Stimulated activated naive CD8-positive, alpha-beta T cell treated with anti-CD3 and anti-CD28 coated beads, Interleukin-15, Interleukin-2, amounts not matched to agents 100 U/mL and 50 U/mL, for 24 hours (primary cell): ENCODE measurements at regions not wholly inside any gene's neighbourhood (a gene's known extent, or its start where the extent isn't known, plus 50 kb on each side); places are given as distances from the start of the nearest gene placed in this dataset.
"Not testable (repeated sequence)": the region's sequence is repeated elsewhere in the genome, so short reads cannot be mapped to it uniquely, and the experiment has no call there.

Experiments used
- ATAC-seq: fragments of 150-1000 bp; cut with Tn5 transposase; one replicate; pipeline ENCODE4 v1.10.0; 2021
- DNase-seq: peaks from one replicate; pipeline ENCODE4 v3.0.0; 2021

- DNase-seq: no peak
- no peak for ATAC-seq
Measured at GRCh38 chr3:28575746-28576613, 227.4 kb upstream of the AZI2 start.

DNA sequence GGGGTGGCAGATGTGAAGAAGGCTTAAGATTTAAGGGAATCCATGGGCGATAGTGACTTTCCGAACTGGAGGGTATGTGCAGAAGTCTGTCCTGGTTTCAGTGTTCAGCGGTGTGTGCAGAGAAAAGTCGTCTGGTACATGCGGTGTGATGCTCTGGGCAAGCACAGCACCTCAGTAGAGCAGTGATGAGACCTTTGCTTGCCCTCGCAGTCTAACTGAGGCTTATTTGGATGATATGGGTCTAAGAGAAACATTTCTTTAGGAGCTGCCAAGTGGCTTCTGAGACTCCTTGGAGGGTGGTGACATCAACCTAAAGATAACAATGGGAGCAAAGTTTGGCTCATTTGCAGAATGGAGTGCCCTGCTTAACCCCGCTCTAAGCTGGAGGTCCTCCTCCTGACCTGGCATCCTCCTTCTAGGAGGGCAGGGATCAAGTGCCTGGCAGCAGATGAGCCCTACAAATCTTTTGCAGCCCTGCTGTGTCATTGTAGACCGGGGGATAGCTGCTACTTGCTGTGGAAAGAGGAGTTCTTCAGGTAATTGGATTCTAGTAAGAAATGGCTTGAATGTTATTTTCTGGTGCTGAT lies 228.1 kb upstream of the AZI2 start:
- ATAC-seq: no peak
- DNase-seq: no peak

- ATAC-seq (no peak), DNase-seq (no peak)
Measured at GRCh38 chr3:28577941-28578500, 229.4 kb upstream of the AZI2 start.

- DNase-seq (no peak), ATAC-seq (no peak)
Measured at GRCh38 chr3:28586325-28586724, 237.7 kb upstream of the AZI2 start.

DNA sequence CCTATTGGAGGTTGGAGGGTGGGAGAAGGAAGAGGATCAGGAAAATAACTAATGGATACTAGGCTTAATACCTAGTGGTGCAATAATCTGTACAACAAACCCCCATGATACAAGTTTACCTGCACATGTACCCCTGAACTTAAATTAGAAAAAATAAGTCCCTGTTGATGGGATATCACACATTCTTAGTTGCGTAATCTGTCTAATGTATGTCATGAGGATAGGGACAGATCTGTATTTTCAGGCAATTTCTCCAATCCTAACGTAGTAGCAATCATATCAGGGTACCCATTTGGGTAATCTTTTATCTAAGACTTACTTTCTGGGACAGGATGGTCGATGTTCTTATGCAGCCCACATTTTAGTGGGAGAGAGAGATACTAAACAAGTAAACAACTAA lies 239.1 kb upstream of the AZI2 start:
- DNase-seq (no peak), ATAC-seq (no peak)

- ATAC-seq: no peak
Measured at GRCh38 chr3:28590216-28590615, 241.6 kb upstream of the AZI2 start.

DNA sequence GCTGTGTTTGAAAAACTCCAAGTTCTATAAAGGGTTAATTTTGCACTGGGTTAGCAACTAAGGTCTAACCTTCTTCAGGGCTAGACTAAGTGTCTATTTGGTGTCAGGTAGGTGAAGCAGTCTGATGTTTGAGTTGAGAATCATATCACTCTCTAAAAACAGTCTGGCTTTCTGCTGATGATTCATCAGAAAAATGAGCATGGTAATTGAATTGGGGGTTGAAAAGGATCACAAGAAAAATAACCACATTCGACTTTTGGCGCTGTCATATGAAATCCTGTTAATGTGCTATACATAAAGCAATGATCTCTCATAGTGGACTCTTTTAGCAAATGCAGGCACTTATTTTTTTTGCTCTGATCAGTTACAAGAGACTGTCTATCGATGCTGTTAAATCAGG lies 242.2 kb upstream of the AZI2 start:
- ATAC-seq (no peak), DNase-seq (no peak)

More at GRCh38 chr3:28590216-28590615, 241.6 kb upstream of the AZI2 start:
- no peak for DNase-seq

GRCh38 chr3:28595372-28595771 lies 246.7 kb upstream of the AZI2 start:
- DNase-seq (no peak), ATAC-seq (no peak)

DNA sequence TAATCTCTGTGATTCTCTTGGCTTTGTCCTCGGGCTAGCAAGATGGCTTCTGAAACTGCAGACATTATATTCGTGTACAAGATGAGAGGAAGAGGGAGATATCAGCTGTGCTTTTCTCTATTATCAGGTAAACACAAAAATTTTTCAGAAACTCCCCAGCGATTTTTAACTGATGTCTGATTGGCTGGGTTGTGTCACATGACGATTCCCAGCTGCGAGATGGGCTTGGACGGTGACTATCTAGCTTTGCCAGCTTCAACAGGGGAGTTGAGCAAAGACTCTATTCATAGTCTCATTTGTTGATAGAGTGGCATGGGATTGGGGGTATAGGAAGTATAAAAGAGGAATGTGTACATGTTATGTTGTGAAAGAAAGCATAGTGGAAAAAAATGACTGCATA lies 248.8 kb upstream of the AZI2 start:
- ATAC-seq: no peak
- no peak for DNase-seq

DNA sequence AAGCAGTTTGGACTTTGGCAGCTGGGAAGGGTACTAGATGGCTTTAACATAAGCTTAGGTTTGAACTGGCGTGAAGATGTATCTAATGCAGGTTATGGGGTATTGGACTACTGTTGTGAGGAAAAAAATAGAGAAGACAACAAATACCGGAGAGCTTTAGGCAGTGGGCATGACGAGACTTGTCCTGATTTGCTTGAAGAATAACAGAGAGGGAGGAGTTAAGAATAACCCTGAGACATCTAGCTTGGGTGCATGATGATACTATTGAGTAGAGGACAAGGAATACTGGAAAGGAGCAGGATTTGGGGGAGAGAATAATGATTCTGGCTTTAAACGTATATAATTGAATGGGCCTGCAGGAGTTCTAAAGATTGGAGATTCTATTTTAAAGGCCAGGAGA lies 249.5 kb upstream of the AZI2 start:
- no peak for DNase-seq
- no peak for ATAC-seq

GRCh38 chr3:28601291-28601690 lies 252.7 kb upstream of the AZI2 start:
- ATAC-seq: no peak
- no peak for DNase-seq

DNA sequence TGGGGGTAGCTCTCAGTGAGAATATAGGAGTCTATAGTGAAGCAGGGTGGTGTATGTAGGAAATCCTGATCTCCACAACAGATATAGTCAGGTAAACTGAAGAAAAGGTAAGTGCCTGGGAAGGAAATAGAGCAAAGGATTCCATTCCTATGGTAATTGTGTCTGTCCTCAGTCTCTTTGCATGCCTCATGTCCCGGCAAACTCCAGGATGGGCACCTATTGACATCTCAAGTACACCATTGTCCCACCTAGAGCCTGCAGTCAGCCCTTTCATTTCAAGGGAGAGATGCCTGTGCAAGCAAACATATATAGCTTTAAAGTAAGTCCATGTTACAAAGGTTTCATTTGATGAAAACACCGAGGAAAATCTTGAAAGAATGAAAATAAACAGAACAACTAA lies 257.7 kb upstream of the AZI2 start:
- no peak for DNase-seq
- ATAC-seq: no peak

- DNase-seq: no peak
- ATAC-seq: no peak
Measured at GRCh38 chr3:28612232-28612631, 263.6 kb upstream of the AZI2 start.

DNA sequence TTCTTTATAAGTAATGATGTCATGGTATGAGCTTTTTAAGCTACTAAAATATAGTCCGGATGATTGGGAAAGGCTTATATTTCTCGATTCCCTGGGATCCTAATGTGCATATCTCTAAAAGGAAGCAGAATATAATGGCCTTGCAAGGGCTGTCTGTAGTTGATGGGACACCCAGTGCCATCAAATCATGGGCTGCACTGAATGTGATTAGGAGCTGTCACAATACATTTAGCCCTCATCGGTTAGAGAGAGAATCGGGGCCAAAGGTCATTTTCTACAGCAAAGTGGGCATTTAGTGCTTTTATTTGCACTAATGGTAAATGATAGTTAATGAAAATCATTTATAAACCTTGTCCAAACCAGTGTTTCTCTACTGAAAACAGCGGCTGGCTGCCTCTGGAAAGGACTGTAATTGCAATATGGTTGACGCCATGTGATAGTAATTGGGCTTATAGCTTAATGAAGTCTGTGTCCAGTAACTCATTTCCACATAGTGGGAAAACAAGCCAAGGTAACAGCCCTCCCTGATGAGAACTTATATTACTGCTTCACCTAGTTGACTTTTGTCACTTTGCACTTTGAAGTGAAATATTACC lies 265.0 kb upstream of the AZI2 start:
- ATAC-seq: no peak

DNA sequence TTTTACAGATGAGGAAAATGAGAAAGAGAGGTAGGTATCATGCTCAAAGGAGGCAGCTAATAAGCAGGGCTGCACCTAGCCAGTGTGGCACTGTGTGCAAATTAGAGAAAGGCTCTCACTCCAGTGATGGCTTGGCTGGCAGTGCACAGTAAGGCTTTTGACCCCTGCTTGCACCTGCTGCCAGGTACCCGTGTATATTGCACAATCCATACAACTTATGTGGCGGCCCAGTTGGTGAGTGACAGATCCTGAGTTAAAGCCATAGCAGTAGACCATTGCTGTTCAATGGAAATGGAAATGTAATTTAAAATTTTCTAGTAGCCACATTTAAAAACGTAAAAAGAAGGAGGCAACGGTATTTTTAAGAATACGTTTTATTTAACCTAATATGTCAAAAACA lies 266.4 kb upstream of the AZI2 start:
- no peak for DNase-seq
- ATAC-seq: no peak

More for the DNA sequence above, 265.0 kb upstream of the AZI2 start:
- DNase-seq: no peak

- DNase-seq: no peak
- ATAC-seq: no peak
Measured at GRCh38 chr3:28615971-28616370, 267.3 kb upstream of the AZI2 start.

DNA sequence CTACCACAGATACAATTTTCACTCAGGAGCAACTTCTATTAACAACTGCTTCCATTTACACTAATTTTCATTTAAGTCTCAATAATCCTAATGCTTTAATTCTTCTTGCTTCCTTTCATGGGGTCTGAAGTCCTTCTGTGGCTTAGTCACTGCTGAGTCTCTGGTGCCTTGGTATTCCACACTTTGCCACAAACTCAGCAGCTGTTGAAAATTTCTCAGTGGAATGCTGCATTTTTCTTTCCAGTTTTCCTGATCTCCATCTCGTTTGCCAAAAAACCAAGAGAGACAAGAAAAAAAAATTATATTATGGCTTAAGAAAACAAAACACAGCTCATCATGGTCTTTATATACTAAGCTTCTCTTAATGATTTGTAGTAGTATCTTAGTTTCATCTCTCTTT lies 269.2 kb upstream of the AZI2 start:
- ATAC-seq (no peak), DNase-seq (no peak)

DNA sequence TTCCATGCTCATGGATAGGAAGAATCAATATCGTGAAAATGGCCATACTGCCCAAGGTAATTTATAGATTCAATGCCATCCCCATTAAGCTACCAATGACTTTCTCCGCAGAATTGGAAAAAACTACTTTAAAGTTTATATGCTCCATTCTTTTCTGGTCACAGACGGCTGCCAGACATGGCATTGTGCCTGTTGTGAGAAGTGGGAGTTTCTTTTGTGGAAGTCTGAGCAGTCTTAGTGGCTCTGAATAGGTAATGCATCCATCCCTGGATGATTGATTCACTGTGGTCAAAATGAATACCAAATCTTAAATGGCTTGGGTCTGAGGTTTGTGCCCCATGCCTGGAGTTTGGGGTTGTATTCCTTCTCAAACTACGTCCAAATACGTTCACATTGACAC lies 274.5 kb upstream of the AZI2 start:
- no peak for ATAC-seq

GRCh38 chr3:28624084-28624483 lies 275.5 kb upstream of the AZI2 start:
- ATAC-seq: no peak
- no peak for DNase-seq

More for the DNA sequence above, 274.5 kb upstream of the AZI2 start:
- no peak for DNase-seq

- ATAC-seq, DNase-seq: not testable (repeated sequence)
Measured at GRCh38 chr3:28627843-28628242, 279.2 kb upstream of the AZI2 start.

- DNase-seq (no peak), ATAC-seq (no peak)
Measured at GRCh38 chr3:28634019-28634418, 285.4 kb upstream of the AZI2 start.

GRCh38 chr3:28637742-28638141 lies 289.1 kb upstream of the AZI2 start:
- DNase-seq (no peak), ATAC-seq (no peak)

DNA sequence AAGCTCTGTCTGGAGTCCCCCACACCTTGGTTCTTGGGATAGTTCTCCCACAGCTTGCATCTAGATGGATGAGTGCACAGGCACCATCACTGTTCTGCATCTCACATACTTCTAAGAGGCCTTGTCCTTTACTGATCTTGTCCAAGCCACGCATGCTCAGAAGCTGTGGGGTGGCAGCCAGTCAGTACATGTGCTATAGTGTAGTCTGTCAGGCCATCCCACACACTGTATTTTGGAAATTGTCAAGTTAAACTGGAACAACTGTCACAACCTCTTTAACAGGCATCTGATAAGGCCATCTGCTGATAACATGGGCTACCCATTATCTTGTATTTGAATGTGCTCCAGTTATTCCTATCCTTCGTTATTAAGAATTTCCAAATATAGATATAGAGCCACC lies 296.5 kb upstream of the AZI2 start:
- no peak for DNase-seq
- ATAC-seq: no peak
